ENCODE measurements at regions not wholly inside any gene's neighbourhood (a gene's known extent, or its start where the extent isn't known, plus 50 kb on each side); places are given as distances from the start of the nearest gene placed in this dataset.

DNA sequence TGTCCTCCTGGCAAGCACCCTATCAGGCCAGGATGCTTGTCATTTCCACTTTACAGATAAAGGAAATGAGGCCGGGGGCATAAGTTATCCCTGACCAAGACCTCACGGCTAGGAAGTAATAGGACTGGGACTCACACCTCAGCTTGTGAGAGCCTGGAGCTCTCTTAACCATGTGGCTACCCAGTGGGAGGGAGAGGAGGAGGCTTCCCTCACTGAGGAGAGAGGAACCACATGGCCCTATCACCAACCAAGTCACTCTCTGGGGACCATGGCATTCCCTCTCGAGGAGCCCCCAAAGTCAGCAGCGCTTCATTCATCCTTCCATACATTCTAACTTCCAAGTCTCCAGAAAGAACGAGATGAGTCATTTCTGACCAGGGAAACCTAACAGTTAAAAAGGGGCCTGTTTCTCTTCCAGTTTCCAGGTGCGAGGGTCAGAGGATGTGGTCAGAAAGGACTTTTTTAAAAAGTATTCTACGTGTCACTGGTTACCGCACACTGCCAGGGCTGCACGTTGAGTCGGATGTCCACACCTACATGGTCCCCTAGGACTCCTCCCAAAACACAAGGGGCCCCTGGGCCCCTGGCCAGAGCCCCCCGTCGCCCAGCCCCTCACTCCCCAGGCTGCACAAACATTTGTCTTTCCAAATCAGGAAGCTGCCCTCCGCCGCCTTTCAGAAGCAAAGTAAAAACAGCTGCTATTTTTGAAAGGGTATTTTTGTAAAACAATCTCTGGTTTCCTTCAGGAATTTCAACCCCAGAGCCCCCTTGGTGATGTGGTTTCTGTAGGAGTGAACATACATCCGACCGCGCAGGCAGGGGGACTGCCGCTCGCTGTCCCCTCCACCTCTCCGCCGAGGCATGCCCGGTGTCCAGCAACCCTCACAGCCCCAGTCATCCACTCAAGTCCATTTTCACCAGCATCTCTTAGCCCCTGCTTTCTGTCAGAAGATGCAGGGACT is 128.2 kb upstream of the CHST15 start:
- no peak for TF ChIP-seq YY1 (IDR thresholded peaks at IDR 0.05; ENCODE audit: insufficient read depth, insufficient read length)
- TF ChIP-seq SUZ12 (IDR thresholded peaks at IDR 0.05; ENCODE audit: extremely low read depth, insufficient read depth, insufficient read length) = no peak
- TF ChIP-seq ZNF274 (IDR thresholded peaks at IDR 0.05; ENCODE audit: low read depth, low read length) = no peak

All from NT2/D1 (cell line).